Heart left ventricle (tissue), 16 donors: ENCODE measurements at regions not wholly inside any gene's neighbourhood (a gene's known extent, or its start where the extent isn't known, plus 50 kb on each side); places are given as distances from the start of the nearest gene placed in this dataset.

ENCODE experiments used
- ATAC-seq, 4 donors: fragments of 200-7000 bp; cut with Tn5 transposase; one replicate each; pipeline ENCODE4 v1.9.1; 2020 to 2022; ENCODE audit warnings: moderate library complexity in 4 of 4, mild to moderate bottlenecking in 3 of 4, moderate number of reproducible peaks in 1 of 4
- DNase-seq, 5 donors: peaks; one replicate each; pipeline ENCODE4 v3.0.0-alpha.2; 2020
- H3K27ac ChIP-seq, 12 donors: fragments of 200-600 bp; sonication (generic) in 4 of 12; one replicate each; pipeline versions ENCODE4 v1.5.0 to v1.8.0; 2016 to 2022; ENCODE audit warnings: mild to moderate bottlenecking in 2 of 12
- H3K27me3 ChIP-seq, 9 donors: fragments of 200-600 bp; sonication (generic) in 2 of 9; one replicate each; pipeline versions ENCODE4 v1.5.1 to v1.8.0; 2016 to 2022; ENCODE audit warnings: mild to moderate bottlenecking in 3 of 9
- H3K36me3 ChIP-seq, 9 donors: fragments of 200-600 bp; sonication (generic) in 2 of 9; one replicate each; pipeline versions ENCODE4 v1.5.0 to v1.8.0; 2018 to 2022; ENCODE audit warnings: mild to moderate bottlenecking in 2 of 9
- H3K4me1 ChIP-seq, 12 donors: fragments of 200-600 bp; sonication (generic) in 4 of 12; one replicate each; pipeline versions ENCODE4 v1.5.0 to v1.8.0; 2016 to 2022; ENCODE audit warnings: mild to moderate bottlenecking in 3 of 12
- H3K4me3 ChIP-seq, 12 donors: fragments of 200-600 bp; sonication (generic) in 4 of 12; one replicate each; pipeline versions ENCODE4 v1.5.0 to v1.8.0; 2017 to 2022; ENCODE audit warnings: mild to moderate bottlenecking in 9 of 12, moderate library complexity in 4 of 12
- H3K9me3 ChIP-seq, 12 donors: fragments of 200-600 bp; sonication (generic) in 4 of 12; one replicate each; pipeline versions ENCODE4 v1.5.0 to v1.8.0; 2016 to 2022; ENCODE audit warnings: mild to moderate bottlenecking in 1 of 12
- POLR2A ChIP-seq, 2 donors: fragments of 450-650 bp; IDR thresholded peaks; one replicate each; pipeline ENCODE4 v1.6.1; 2017; ENCODE audit warnings: antibody characterized with exemption in 2 of 2, mild to moderate bottlenecking in 2 of 2, moderate library complexity in 2 of 2
- WGBS, 4 donors: extraction: QIAGEN DNeasy Blood & Tissue Kit in 2 of 4; methylation state at CpG; one replicate each; pipeline versions ENCODE4 v1.1.5 to v1.1.7; 2013 to 2018; 5-methylcytosine and 5-hydroxymethylcytosine counted together
- intact Hi-C, 10 donors: fragments of 100-400 bp; cut with DNase I; formaldehyde crosslinking; loops; one replicate each; pipeline versions ENCODE4 v1.11.1 to v1.14.2; 2022
- TF ChIP-seq, protein P1 (sequence below), 12 donors: fragments of 200-600 bp; sonication (generic) in 4 of 12; IDR thresholded peaks; one replicate each; pipeline versions ENCODE4 v1.5.0 to v1.8.0; 2018 to 2022; ENCODE audit warnings: antibody characterized with exemption in 12 of 12, mild to moderate bottlenecking in 5 of 12
- donor health status: ischemic (EF 13 %, LVEDD 7.1; RV severe dilation, severe dysfunction).
- donor health status: healthy with polysubstance abuse.
- donor health status: DM: no; HTN: yes; CAD: no.
- donor health status: DM: no; HTN: no; CAD: no.
- donor health status: ischemic (EF 25% LVEDD 6.9; RV normal size, moderate dysfunction).
- donor health status: ischemic (EF 25% LVEDD 5.7; RV mildly dilated, moderate dysfunction).
- donor health status: healthy.
- donor health status: DM: yes; HTN: yes; CAD: no.
- donor health status: ischemic (EF 35%, LVEDD 5.7; RV mildly dilated, moderate dysfunction).
- donor health status: nonischemic (EF 11% LVEDD 7.7; RV severe dilation, severe dysfunction).
- donor health status: DM: yes; HTN: yes; CAD: no.
- donor health status: PGD.
- donor health status: ischemic (EF 29% LVEDD 5.4; RV normal size, mild dysfunction).
- donor health status: nonischemic (EF 23%, LVEDD 6.1; RV moderate dilation, normal function).

DNA sequence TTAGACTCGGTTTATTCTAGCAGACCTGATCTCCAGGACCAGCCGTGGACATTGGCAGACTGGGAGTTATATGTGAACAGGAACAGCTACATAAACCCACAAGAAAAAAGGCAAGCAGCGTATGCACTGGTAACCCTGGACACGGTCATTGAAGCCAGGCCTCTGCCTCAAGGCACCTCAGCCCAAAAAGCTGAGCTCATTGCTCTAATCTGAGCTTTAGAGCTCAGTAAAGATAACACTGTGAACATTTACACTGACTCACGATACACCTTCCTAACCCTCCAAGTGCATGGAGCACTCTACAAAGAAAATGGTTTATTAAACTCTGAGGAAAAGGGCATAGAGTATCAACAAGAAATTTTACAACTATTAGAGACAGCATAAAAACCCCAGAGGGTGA, 148.9 kb upstream of the FGF16 start:
- no peak overlapping the region for H3K4me3 ChIP-seq
- TF ChIP-seq POLR2A (IDR thresholded peaks at IDR 0.05), result no peak
- TF ChIP-seq, protein P1, sequence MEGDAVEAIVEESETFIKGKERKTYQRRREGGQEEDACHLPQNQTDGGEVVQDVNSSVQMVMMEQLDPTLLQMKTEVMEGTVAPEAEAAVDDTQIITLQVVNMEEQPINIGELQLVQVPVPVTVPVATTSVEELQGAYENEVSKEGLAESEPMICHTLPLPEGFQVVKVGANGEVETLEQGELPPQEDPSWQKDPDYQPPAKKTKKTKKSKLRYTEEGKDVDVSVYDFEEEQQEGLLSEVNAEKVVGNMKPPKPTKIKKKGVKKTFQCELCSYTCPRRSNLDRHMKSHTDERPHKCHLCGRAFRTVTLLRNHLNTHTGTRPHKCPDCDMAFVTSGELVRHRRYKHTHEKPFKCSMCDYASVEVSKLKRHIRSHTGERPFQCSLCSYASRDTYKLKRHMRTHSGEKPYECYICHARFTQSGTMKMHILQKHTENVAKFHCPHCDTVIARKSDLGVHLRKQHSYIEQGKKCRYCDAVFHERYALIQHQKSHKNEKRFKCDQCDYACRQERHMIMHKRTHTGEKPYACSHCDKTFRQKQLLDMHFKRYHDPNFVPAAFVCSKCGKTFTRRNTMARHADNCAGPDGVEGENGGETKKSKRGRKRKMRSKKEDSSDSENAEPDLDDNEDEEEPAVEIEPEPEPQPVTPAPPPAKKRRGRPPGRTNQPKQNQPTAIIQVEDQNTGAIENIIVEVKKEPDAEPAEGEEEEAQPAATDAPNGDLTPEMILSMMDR (IDR thresholded peaks at IDR 0.05), result no peak
- H3K27ac ChIP-seq, result no peak overlapping the region
- intact Hi-C loops, result no loop called here
- no peak for ATAC-seq
- WGBS, 4 donors, result 59 to 74% (median 68%) methylated on average over 5 of the region's 5 CpGs
- no peaks in the 10 kb centered on the region for H3K9me3 ChIP-seq
- no peaks in the 10 kb centered on the region for H3K36me3 ChIP-seq
- H3K4me1 ChIP-seq, result no peaks in the 10 kb centered on the region
- peaks cover 0 to 8% (median 0%) of the 10 kb centered on the region in 9 donors for H3K27me3 ChIP-seq
- no peak for DNase-seq

DNA sequence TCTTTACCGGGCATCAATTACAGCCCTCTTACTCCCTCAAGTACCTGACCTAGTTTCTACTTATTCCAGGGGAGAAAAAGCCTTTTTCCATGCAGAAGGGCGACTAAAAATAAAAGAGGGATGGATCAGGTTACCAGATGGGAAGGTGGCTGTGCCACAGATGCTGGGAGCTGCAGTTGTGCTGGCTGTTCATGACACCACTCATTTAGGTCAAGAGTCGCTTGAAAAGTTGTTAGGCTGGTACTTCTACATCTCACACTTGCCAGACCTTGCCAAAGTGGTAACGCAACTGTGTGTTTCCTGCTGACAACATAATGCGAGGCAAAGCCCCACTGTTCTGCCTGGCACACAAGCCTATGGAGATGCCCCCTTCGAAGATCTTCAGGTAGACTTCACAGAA, 148.4 kb upstream of the FGF16 start:
- peaks cover 0 to 4% (median 0%) of the 10 kb centered on the region in 12 donors for H3K9me3 ChIP-seq
- DNase-seq (no peak), ATAC-seq (no peak)
- no peak overlapping the region for H3K4me3 ChIP-seq
- no peak overlapping the region for H3K27ac ChIP-seq
- intact Hi-C loops, result no loop called here
- TF ChIP-seq, protein P1 (IDR thresholded peaks at IDR 0.05), result no peak
- no peak for TF ChIP-seq POLR2A (IDR thresholded peaks at IDR 0.05)
- 67 to 73% (median 69%) methylated on average over 6 of the region's 6 CpGs for WGBS, 4 donors
- peaks cover 0 to 8% (median 0%) of the 10 kb centered on the region in 9 donors for H3K27me3 ChIP-seq
- H3K36me3 ChIP-seq, result no peaks in the 10 kb centered on the region
- H3K4me1 ChIP-seq, result no peaks in the 10 kb centered on the region

DNA sequence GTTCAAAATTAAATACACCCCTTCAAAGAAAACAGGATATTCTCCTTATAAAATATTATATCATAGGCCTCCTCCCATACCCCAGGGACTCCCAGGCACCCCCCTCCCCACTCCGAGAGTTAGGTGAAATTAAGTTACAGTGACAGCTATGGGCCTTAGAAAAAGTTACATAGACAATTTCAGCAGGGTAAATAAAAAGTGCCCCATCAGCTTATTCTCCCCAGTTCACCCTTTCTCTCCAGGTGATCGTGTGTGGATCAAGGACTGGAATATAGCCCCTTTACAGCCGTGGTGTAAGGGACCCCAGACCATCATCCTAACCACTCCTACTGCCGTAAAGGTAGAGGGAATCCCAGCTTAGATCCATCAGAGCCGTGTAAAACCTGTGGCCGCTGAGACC, 147.6 kb upstream of the FGF16 start:
- intact Hi-C loops, result no loop called here
- 68 to 84% (median 79%) methylated on average over 6 of the region's 6 CpGs for WGBS, 4 donors
- ATAC-seq (no peak), DNase-seq (no peak)
- TF ChIP-seq, protein P1 (IDR thresholded peaks at IDR 0.05), result no peak
- TF ChIP-seq POLR2A (IDR thresholded peaks at IDR 0.05), result no peak
- no peak overlapping the region for H3K4me3 ChIP-seq
- H3K36me3 ChIP-seq, result no peaks in the 10 kb centered on the region
- peaks cover 0 to 10% (median 0%) of the 10 kb centered on the region in 12 donors for H3K9me3 ChIP-seq
- H3K27ac ChIP-seq, result no peak overlapping the region
- H3K4me1 ChIP-seq, result no peaks in the 10 kb centered on the region
- peaks cover 0 to 8% (median 0%) of the 10 kb centered on the region in 9 donors for H3K27me3 ChIP-seq

DNA sequence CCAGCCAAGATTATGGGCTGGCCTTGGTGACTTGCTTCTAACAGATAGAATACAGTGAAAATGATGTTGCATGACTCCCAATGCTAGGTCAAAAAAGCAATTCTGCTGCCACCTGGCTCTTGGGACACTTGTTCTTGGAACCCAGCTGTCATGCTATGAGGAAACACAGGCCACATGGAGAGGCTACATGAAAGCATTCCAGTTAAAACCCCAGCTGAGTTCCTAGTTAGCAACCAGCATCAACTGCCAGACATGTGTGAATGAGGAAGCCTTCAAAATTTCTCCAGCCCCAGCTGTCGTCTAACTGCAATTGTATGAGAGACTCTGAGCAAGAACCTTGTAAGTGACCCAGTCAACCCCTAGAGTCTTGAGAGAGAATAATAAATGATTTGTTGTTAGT, 105.2 kb upstream of the FGF16 start:
- no peak overlapping the region for H3K4me3 ChIP-seq
- H3K4me1 ChIP-seq, result peaks cover 0 to 3% (median 0%) of the 10 kb centered on the region in 12 donors
- TF ChIP-seq POLR2A (IDR thresholded peaks at IDR 0.05), result no peak
- TF ChIP-seq, protein P1 (IDR thresholded peaks at IDR 0.05), result no peak
- WGBS, 4 donors, result 15 to 41% (median 28%) methylated on average over 1 of the region's 1 CpG
- intact Hi-C loops, result no loop called here
- H3K9me3 ChIP-seq, result no peaks in the 10 kb centered on the region
- H3K27me3 ChIP-seq, result no peaks in the 10 kb centered on the region
- no peaks in the 10 kb centered on the region for H3K36me3 ChIP-seq
- peak in 3 of 4 donors; percentile 72 to 86 (median 75) for ATAC-seq
- no peak overlapping the region for H3K27ac ChIP-seq
- peak in 3 of 5 donors; percentile 17 to 30 (median 30) for DNase-seq
